ENCODE measurements at regions not wholly inside any gene's neighbourhood (a gene's known extent, or its start where the extent isn't known, plus 50 kb on each side); places are given as distances from the start of the nearest gene placed in this dataset.

GRCh38 chr6:95227351-95227750 is 350.0 kb upstream of the MANEA start (continued):
- TF ChIP-seq ZBTB49 (CRISPR knock-in tag; IDR thresholded peaks at IDR 0.05; ENCODE audit: borderline replicate concordance), result no peak
- TF ChIP-seq HNRNPLL (IDR thresholded peaks at IDR 0.05; ENCODE audit: low read depth, low read length, poor library complexity, severe bottlenecking), result no peak

GRCh38 chr6:95228636-95229035 is 348.7 kb upstream of the MANEA start:
- no peaks in the 10 kb centered on the region for H3K4me1 ChIP-seq (ENCODE audit: insufficient read depth, low read length)
- intact Hi-C loops (cut with micrococcal nuclease; ENCODE audit: unreplicated experiment) (no loop called here), in situ Hi-C loops (cut with HindIII; ENCODE audit: extremely low pct_ligation_motif_present, low pct_unique_long_range_greater_than_20kb) (no loop called here)
- H3K27ac ChIP-seq (ENCODE audit: extremely low read length, insufficient read depth, low read length), result no peak overlapping the region
- ChIA-PET CTCF (ENCODE audit: low intra/inter-chr PET ratio, low total read pairs) (no interaction called here), POLR2A (no interaction called here)
- no peaks in the 10 kb centered on the region for H4K20me1 ChIP-seq (ENCODE audit: insufficient read depth, low read length)
- ATAC-seq (no peak), FAIRE-seq (no peak), DNase-seq (ENCODE audit: low spot score) (no peak)
- no peak overlapping the region for H3K4me2 ChIP-seq (ENCODE audit: low read depth, low read length)
- H3K27me3 ChIP-seq (ENCODE audit: control insufficient read depth in 1 of 2, insufficient read depth in 2 of 2, low read length in 2 of 2), result no peaks in the 10 kb centered on the region
- WGBS (ENCODE audit: low lambda C conversion rate), result 1% methylated on average over 3 of the region's 3 CpGs
- no peak overlapping the region for H3K4me3 ChIP-seq (replicated peaks in 1 of 3; ENCODE audit: insufficient read depth in 1 of 3, low read depth in 2 of 3, low read length in 3 of 3)
- no peak overlapping the region for H2AFZ ChIP-seq (ENCODE audit: low read length)
- no peaks in the 10 kb centered on the region for H3K79me2 ChIP-seq (ENCODE audit: insufficient read depth, low read length)
- H3K9me3 ChIP-seq (ENCODE audit: low read length), result no peaks in the 10 kb centered on the region
- no TSS peak for BruUV-seq (replicated peaks)
- H3K36me3 ChIP-seq (replicated peaks in 1 of 2; ENCODE audit: control insufficient read depth in 1 of 2, insufficient read depth in 2 of 2, low read length in 2 of 2), result no peaks in the 10 kb centered on the region
- H3K9ac ChIP-seq (ENCODE audit: insufficient read depth, low read depth, low read length), result no peak overlapping the region
- TF ChIP-seq UBTF (CRISPR knock-in tag; IDR thresholded peaks at IDR 0.05), result no peak
- no peak for TF ChIP-seq PHF21A (CRISPR knock-in tag; IDR thresholded peaks at IDR 0.05)
- no peak for TF ChIP-seq SAP130 (CRISPR knock-in tag; IDR thresholded peaks at IDR 0.05; ENCODE audit: low read depth)
- TF ChIP-seq STAT6 (CRISPR knock-in tag; IDR thresholded peaks at IDR 0.05; ENCODE audit: borderline replicate concordance), result no peak
- no peak for TF ChIP-seq U2AF1 (optimal IDR thresholded peaks at IDR 0.05; ENCODE audit: low read depth, low read length)
- no peak for TF ChIP-seq NONO (IDR thresholded peaks at IDR 0.05)
- TF ChIP-seq NONO (CRISPR knock-in tag; conservative IDR thresholded peaks at IDR 0.05), result no peak
- no peak for TF ChIP-seq ZNF20 (CRISPR knock-in tag; IDR thresholded peaks at IDR 0.05)
- no peak for TF ChIP-seq ZNF251 (CRISPR knock-in tag; IDR thresholded peaks at IDR 0.05)
- TF ChIP-seq ZNF629 (CRISPR knock-in tag; conservative IDR thresholded peaks at IDR 0.05), result no peak
- TF ChIP-seq PITX1 (CRISPR knock-in tag; IDR thresholded peaks at IDR 0.05), result no peak
- TF ChIP-seq ZNF550 (CRISPR knock-in tag; IDR thresholded peaks at IDR 0.05; ENCODE audit: borderline replicate concordance), result no peak
- TF ChIP-seq ZBTB26 (CRISPR knock-in tag; IDR thresholded peaks at IDR 0.05; ENCODE audit: borderline replicate concordance), result no peak
